ENCODE measurements at regions not wholly inside any gene's neighbourhood (a gene's known extent, or its start where the extent isn't known, plus 50 kb on each side); places are given as distances from the start of the nearest gene placed in this dataset.

DNA sequence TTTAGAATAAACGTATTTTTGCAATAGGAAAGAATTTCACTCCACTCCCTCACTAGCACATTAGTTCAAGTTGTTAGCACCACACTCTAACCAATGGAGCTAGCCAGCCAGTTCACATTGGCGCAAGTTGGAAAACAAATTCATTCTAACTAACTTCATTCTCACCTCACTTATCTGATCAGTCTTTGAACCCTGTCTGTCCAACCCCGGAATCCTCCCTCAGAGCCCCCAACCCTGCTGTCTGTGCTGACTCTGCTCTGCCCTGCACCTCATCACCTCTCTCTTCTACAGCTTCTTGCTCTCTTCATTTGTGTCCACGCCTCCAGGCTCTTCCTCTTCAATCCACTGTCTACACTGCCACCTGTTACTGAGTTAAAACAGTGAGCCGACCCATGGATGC lies 356.5 kb downstream of the IRS1 start:
- H3K36me3 ChIP-seq (ENCODE audit: low read depth) = no peaks in the 10 kb centered on the region
- DNase-seq = no peak
- no peak overlapping the region for H3K4me2 ChIP-seq (ENCODE audit: unreplicated experiment)
- no peak overlapping the region for H3K4me3 ChIP-seq
- TF ChIP-seq EZH2phosphoT487 (IDR thresholded peaks at IDR 0.05; ENCODE audit: insufficient read depth, low read depth) = no peak
- WGBS, 2 experiments (ENCODE audit: low coverage in 1 of 2, low lambda C conversion rate in 2 of 2, missing lambda C conversion rate in 2 of 2) = 95 to 96% methylated on average over 5 of the region's 5 CpGs
- no peak overlapping the region for H3K9ac ChIP-seq
- H3F3A ChIP-seq (ENCODE audit: insufficient read depth) = peaks cover 35% of the 10 kb centered on the region
- no peaks in the 10 kb centered on the region for H3K9me2 ChIP-seq (ENCODE audit: insufficient read depth)
- H3K27ac ChIP-seq = no peak overlapping the region
- no peaks in the 10 kb centered on the region for H4K20me1 ChIP-seq (ENCODE audit: insufficient read depth)
- no peak overlapping the region for H2AFZ ChIP-seq
- peaks cover 44% of the 10 kb centered on the region for H3K4me1 ChIP-seq (ENCODE audit: insufficient read depth)
- H3K27me3 ChIP-seq (replicated peaks; ENCODE audit: insufficient read depth) = no peaks in the 10 kb centered on the region
- in situ Hi-C loops (cut with MboI) = no loop called here
- H3K9me3 ChIP-seq (ENCODE audit: low read depth) = no peaks in the 10 kb centered on the region
- no peaks in the 10 kb centered on the region for H3K79me2 ChIP-seq (ENCODE audit: insufficient read depth)

DNA sequence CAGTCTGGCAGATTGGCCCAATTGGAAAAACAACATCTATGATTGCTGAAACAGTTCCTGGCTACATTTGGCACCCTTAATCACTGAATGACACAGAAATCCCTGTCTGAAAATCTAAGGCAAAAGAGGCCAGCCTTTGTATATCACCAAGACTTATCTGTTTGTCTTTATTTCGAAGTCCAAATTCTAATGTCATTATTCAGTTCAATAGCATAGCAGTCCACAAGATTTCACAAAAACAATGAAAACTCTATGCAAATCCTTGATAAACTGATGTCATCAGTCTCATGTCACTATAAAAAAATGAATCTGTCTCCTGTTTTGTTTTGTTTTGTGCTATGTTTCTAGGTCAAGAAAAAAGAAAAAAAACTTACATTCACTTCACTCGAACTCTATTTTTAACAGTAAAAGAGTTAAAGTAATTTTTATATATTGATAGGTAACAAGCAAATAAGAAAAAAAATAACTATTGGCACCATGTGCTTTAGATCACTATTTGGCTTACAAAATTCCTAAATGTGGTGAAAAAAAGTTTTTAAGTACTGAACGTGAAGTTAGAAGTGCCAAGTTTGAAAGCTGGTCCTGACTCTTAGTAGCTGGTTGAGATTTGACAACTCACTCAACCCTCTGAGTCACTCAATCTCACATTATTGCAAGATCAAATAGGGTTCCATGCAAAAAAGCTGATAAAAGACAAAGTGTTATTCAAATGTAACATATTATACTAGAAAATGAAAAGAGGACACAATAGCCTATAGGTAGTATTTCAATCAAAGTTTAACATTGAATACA lies 359.3 kb downstream of the IRS1 start:
- Histone ChIP-seq H3K9ac (peak overlapping the region; percentile 32), H3K27me3 (replicated peaks; ENCODE audit: insufficient read depth) (no peaks in the 10 kb centered on the region), H3K79me2 (ENCODE audit: insufficient read depth) (no peaks in the 10 kb centered on the region), H3K27ac (peak overlapping the region; percentile 78), H4K20me1 (ENCODE audit: insufficient read depth) (no peaks in the 10 kb centered on the region), H2AFZ (peak overlapping the region; percentile 3; the same call in 1 of the 2 replicates), H3F3A (ENCODE audit: insufficient read depth) (peaks cover 21% of the 10 kb centered on the region), H3K4me2 (ENCODE audit: unreplicated experiment) (peak overlapping the region; percentile 44), H3K36me3 (ENCODE audit: low read depth) (no peaks in the 10 kb centered on the region), H3K9me2 (ENCODE audit: insufficient read depth) (no peaks in the 10 kb centered on the region), H3K4me3 (0 out of 2 replicates have a peak overlapping the region, but pooled peaks have one; percentile 1), H3K4me1 (ENCODE audit: insufficient read depth) (peaks cover 21% of the 10 kb centered on the region), H3K9me3 (ENCODE audit: low read depth) (no peaks in the 10 kb centered on the region)
- peak; percentile 87 for DNase-seq
- in situ Hi-C loops (cut with MboI) = no loop called here
- no peak for TF ChIP-seq EZH2phosphoT487 (IDR thresholded peaks at IDR 0.05; ENCODE audit: insufficient read depth, low read depth)
- no peak for TF ChIP-seq EZH2 (IDR thresholded peaks at IDR 0.05; ENCODE audit: insufficient read depth, poor library complexity, severe bottlenecking)
- WGBS, 2 experiments (ENCODE audit: low coverage in 1 of 2, low lambda C conversion rate in 2 of 2, missing lambda C conversion rate in 2 of 2) = 7 to 14% methylated on average over 3 of the region's 3 CpGs

DNA sequence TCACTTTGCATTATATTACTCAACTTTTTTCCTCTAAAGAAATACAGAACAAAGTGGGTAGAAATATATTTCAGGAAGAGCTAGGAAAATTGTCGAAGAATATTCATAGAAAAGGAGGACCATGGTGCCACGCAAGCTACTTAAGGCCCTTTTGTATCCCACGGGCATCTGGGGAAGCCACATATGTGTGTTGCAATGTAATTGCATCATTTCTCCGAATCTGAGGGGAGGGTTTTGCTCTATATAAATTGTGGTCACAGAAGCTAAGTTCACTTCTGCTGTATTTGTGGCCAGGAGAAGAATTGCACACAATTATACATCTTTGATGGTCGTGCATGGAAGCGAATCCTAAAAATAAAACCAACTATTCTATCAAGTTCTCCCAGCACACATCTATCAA lies 360.3 kb downstream of the IRS1 start:
- Histone ChIP-seq H3F3A (ENCODE audit: insufficient read depth) (peaks cover 25% of the 10 kb centered on the region), H4K20me1 (ENCODE audit: insufficient read depth) (no peaks in the 10 kb centered on the region), H3K9me2 (ENCODE audit: insufficient read depth) (no peaks in the 10 kb centered on the region), H3K4me1 (ENCODE audit: insufficient read depth) (peaks cover 31% of the 10 kb centered on the region), H3K9me3 (ENCODE audit: low read depth) (no peaks in the 10 kb centered on the region), H2AFZ (no peak overlapping the region; the same call in 1 of the 2 replicates), H3K36me3 (ENCODE audit: low read depth) (no peaks in the 10 kb centered on the region), H3K27ac (peak overlapping the region; percentile 78), H3K4me2 (ENCODE audit: unreplicated experiment) (peak overlapping the region; percentile 44), H3K27me3 (replicated peaks; ENCODE audit: insufficient read depth) (no peaks in the 10 kb centered on the region), H3K4me3 (no peak overlapping the region), H3K79me2 (ENCODE audit: insufficient read depth) (no peaks in the 10 kb centered on the region), H3K9ac (no peak overlapping the region)
- DNase-seq = no peak
- no peak for TF ChIP-seq EZH2phosphoT487 (IDR thresholded peaks at IDR 0.05; ENCODE audit: insufficient read depth, low read depth)
- no peak for TF ChIP-seq EZH2 (IDR thresholded peaks at IDR 0.05; ENCODE audit: insufficient read depth, poor library complexity, severe bottlenecking)
- WGBS, 2 experiments (ENCODE audit: low coverage in 1 of 2, low lambda C conversion rate in 2 of 2, missing lambda C conversion rate in 2 of 2) = 79 to 85% methylated on average over 6 of the region's 6 CpGs
- in situ Hi-C loops (cut with MboI) = no loop called here

DNA sequence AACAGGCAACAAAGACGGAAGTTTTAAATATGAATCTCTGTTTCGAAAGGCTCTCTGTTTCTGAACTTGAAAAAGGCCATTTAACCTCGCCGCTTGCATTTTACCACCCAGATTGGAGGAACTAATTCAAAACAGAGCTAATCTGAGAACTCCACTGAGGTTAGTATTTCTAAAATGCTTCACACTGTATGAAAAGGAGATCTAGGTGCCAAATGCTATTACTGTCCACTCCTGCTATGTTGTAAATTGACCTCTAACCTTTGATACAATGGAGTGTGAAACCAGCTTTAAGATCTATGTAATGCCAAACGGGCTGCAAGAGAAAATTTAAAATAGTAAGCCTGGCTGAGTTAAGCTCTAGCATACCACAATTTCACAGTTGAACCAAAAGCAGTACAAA lies 364.5 kb downstream of the IRS1 start:
- Histone ChIP-seq H3K4me3 (no peak overlapping the region), H2AFZ (peak overlapping the region; percentile 25), H3K4me2 (ENCODE audit: unreplicated experiment) (peak overlapping the region; percentile 3), H3K27me3 (replicated peaks; ENCODE audit: insufficient read depth) (no peaks in the 10 kb centered on the region), H3K9me2 (ENCODE audit: insufficient read depth) (no peaks in the 10 kb centered on the region), H4K20me1 (ENCODE audit: insufficient read depth) (no peaks in the 10 kb centered on the region), H3K9ac (no peak overlapping the region), H3K27ac (no peak overlapping the region), H3K9me3 (ENCODE audit: low read depth) (no peaks in the 10 kb centered on the region), H3K79me2 (ENCODE audit: insufficient read depth) (no peaks in the 10 kb centered on the region), H3K4me1 (ENCODE audit: insufficient read depth) (peaks cover 40% of the 10 kb centered on the region), H3K36me3 (ENCODE audit: low read depth) (no peaks in the 10 kb centered on the region), H3F3A (ENCODE audit: insufficient read depth) (peaks cover 15% of the 10 kb centered on the region)
- in situ Hi-C loops (cut with MboI) = no loop called here
- 33 to 55% methylated on average over 5 of the region's 5 CpGs for WGBS, 2 experiments (ENCODE audit: low coverage in 1 of 2, low lambda C conversion rate in 2 of 2, missing lambda C conversion rate in 2 of 2)
- TF ChIP-seq EZH2 (IDR thresholded peaks at IDR 0.05; ENCODE audit: insufficient read depth, poor library complexity, severe bottlenecking) (no peak), EZH2phosphoT487 (IDR thresholded peaks at IDR 0.05; ENCODE audit: insufficient read depth, low read depth) (no peak)
- no peak for DNase-seq

Data from GM23248 (cell line).